ENCODE measurements at regions not wholly inside any gene's neighbourhood (a gene's known extent, or its start where the extent isn't known, plus 50 kb on each side); places are given as distances from the start of the nearest gene placed in this dataset.

- Histone ChIP-seq H3K79me2 (ENCODE audit: insufficient read depth, low read length) (no peaks in the 10 kb centered on the region), H3K9me3 (ENCODE audit: insufficient read depth, low read depth, low read length) (no peaks in the 10 kb centered on the region), H2AFZ (ENCODE audit: low read depth, low read length) (no peak overlapping the region), H3K4me3 (ENCODE audit: insufficient read depth, low read depth, low read length) (no peak overlapping the region), H3K9ac (ENCODE audit: low read length) (no peak overlapping the region), H3K27me3 (ENCODE audit: insufficient read depth, low read length) (no peaks in the 10 kb centered on the region), H3K4me2 (ENCODE audit: low read length) (no peak overlapping the region), H4K20me1 (ENCODE audit: insufficient read depth, low read length) (no peaks in the 10 kb centered on the region), H3K27ac (ENCODE audit: low read depth, low read length) (no peak overlapping the region), H3K4me1 (ENCODE audit: insufficient read depth, low read length) (no peaks in the 10 kb centered on the region), H3K36me3 (ENCODE audit: insufficient read depth, low read length) (no peaks in the 10 kb centered on the region)
- no peak for TF ChIP-seq CTCF (IDR thresholded peaks at IDR 0.05; ENCODE audit: insufficient read depth, low read depth, low read length)
- no peak for TF ChIP-seq EZH2 (IDR thresholded peaks at IDR 0.05; ENCODE audit: insufficient read depth, low read length)
- no peak for DNase-seq (ENCODE audit: low read depth)
- no peak overlapping the region for H3K27ac Mint-ChIP-seq (ENCODE audit: unreplicated experiment)
- H3K4me1 Mint-ChIP-seq (ENCODE audit: low read depth, unreplicated experiment): no peaks in the 10 kb centered on the region
- H3K27me3 Mint-ChIP-seq (ENCODE audit: low read depth, unreplicated experiment): no peaks in the 10 kb centered on the region
- H3K36me3 Mint-ChIP-seq (ENCODE audit: low read depth, unreplicated experiment): no peaks in the 10 kb centered on the region
- no peaks in the 10 kb centered on the region for H3K9me3 Mint-ChIP-seq (ENCODE audit: unreplicated experiment)
- FAIRE-seq: no peak
- no peak overlapping the region for H3K4me3 Mint-ChIP-seq (ENCODE audit: unreplicated experiment)
These were observed 58.0 kb upstream of the ZPBP start for GRCh38 chr7:50151001-50151400.

- H3K4me3 ChIP-seq (ENCODE audit: insufficient read depth, low read depth, low read length): no peak overlapping the region
- H3K4me1 ChIP-seq (ENCODE audit: insufficient read depth, low read length): no peaks in the 10 kb centered on the region
- H3K9me3 ChIP-seq (ENCODE audit: insufficient read depth, low read depth, low read length): no peaks in the 10 kb centered on the region
- Mint-ChIP-seq H3K9me3 (ENCODE audit: unreplicated experiment) (no peaks in the 10 kb centered on the region), H3K4me1 (ENCODE audit: low read depth, unreplicated experiment) (no peaks in the 10 kb centered on the region), H3K27ac (ENCODE audit: unreplicated experiment) (no peak overlapping the region), H3K4me3 (ENCODE audit: unreplicated experiment) (no peak overlapping the region), H3K27me3 (ENCODE audit: low read depth, unreplicated experiment) (no peaks in the 10 kb centered on the region), H3K36me3 (ENCODE audit: low read depth, unreplicated experiment) (no peaks in the 10 kb centered on the region)
- no peak overlapping the region for H2AFZ ChIP-seq (ENCODE audit: low read depth, low read length)
- no peaks in the 10 kb centered on the region for H3K36me3 ChIP-seq (ENCODE audit: insufficient read depth, low read length)
- no peak overlapping the region for H3K9ac ChIP-seq (ENCODE audit: low read length)
- no peak overlapping the region for H3K4me2 ChIP-seq (ENCODE audit: low read length)
- TF ChIP-seq EZH2 (IDR thresholded peaks at IDR 0.05; ENCODE audit: insufficient read depth, low read length) (no peak), CTCF (IDR thresholded peaks at IDR 0.05; ENCODE audit: insufficient read depth, low read depth, low read length) (no peak)
- no peak overlapping the region for H3K27ac ChIP-seq (ENCODE audit: low read depth, low read length)
- DNase-seq (ENCODE audit: low read depth) (no peak), FAIRE-seq (no peak)
- H3K27me3 ChIP-seq (ENCODE audit: insufficient read depth, low read length): no peaks in the 10 kb centered on the region
- no peaks in the 10 kb centered on the region for H4K20me1 ChIP-seq (ENCODE audit: insufficient read depth, low read length)
- no peaks in the 10 kb centered on the region for H3K79me2 ChIP-seq (ENCODE audit: insufficient read depth, low read length)
These were observed 56.3 kb upstream of the ZPBP start for GRCh38 chr7:50149369-50149768.

GRCh38 chr7:50147951-50148808, 55.1 kb upstream of the ZPBP start:
- Histone ChIP-seq H3K27me3 (ENCODE audit: insufficient read depth, low read length) (no peaks in the 10 kb centered on the region), H2AFZ (ENCODE audit: low read depth, low read length) (no peak overlapping the region), H3K79me2 (ENCODE audit: insufficient read depth, low read length) (no peaks in the 10 kb centered on the region), H3K4me1 (ENCODE audit: insufficient read depth, low read length) (no peaks in the 10 kb centered on the region), H4K20me1 (ENCODE audit: insufficient read depth, low read length) (no peaks in the 10 kb centered on the region), H3K9ac (ENCODE audit: low read length) (no peak overlapping the region), H3K4me3 (ENCODE audit: insufficient read depth, low read depth, low read length) (no peak overlapping the region), H3K9me3 (ENCODE audit: insufficient read depth, low read depth, low read length) (no peaks in the 10 kb centered on the region), H3K27ac (ENCODE audit: low read depth, low read length) (no peak overlapping the region), H3K4me2 (ENCODE audit: low read length) (no peak overlapping the region), H3K36me3 (ENCODE audit: insufficient read depth, low read length) (no peaks in the 10 kb centered on the region)
- Mint-ChIP-seq H3K27ac (ENCODE audit: unreplicated experiment) (no peak overlapping the region), H3K36me3 (ENCODE audit: low read depth, unreplicated experiment) (no peaks in the 10 kb centered on the region), H3K27me3 (ENCODE audit: low read depth, unreplicated experiment) (no peaks in the 10 kb centered on the region), H3K4me3 (ENCODE audit: unreplicated experiment) (no peak overlapping the region), H3K9me3 (ENCODE audit: unreplicated experiment) (no peaks in the 10 kb centered on the region), H3K4me1 (ENCODE audit: low read depth, unreplicated experiment) (no peaks in the 10 kb centered on the region)
- no peak for TF ChIP-seq EZH2 (IDR thresholded peaks at IDR 0.05; ENCODE audit: insufficient read depth, low read length)
- no peak for TF ChIP-seq CTCF (IDR thresholded peaks at IDR 0.05; ENCODE audit: insufficient read depth, low read depth, low read length)
- FAIRE-seq: no peak
- no peak for DNase-seq (ENCODE audit: low read depth)

Measured in astrocyte (in vitro differentiated cells and primary cell).